ENCODE measurements at regions not wholly inside any gene's neighbourhood (a gene's known extent, or its start where the extent isn't known, plus 50 kb on each side); places are given as distances from the start of the nearest gene placed in this dataset.

DNA sequence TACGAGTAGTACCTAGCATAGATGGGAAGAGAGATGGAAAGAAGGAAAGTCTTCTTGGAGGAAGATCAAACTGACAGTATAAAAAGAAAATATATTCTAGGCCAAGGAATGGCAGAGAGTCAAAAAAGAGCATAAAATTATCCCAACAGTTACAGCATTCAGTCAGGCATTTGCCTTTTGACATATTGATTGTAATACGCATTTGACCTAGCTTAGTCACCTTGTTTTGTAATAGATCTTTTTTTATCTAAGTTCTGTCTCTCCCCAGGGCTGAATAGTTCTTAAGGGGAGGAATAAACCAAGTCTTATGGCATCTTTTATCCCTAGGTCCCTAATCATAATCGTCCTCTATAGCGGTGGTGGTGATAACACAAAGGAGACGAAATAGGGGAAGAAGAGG, 657.3 kb upstream of the PIK3C3 start:
- DNase-seq (ENCODE audit: insufficient read length, low spot score) (no peak), FAIRE-seq (no peak)

DNA sequence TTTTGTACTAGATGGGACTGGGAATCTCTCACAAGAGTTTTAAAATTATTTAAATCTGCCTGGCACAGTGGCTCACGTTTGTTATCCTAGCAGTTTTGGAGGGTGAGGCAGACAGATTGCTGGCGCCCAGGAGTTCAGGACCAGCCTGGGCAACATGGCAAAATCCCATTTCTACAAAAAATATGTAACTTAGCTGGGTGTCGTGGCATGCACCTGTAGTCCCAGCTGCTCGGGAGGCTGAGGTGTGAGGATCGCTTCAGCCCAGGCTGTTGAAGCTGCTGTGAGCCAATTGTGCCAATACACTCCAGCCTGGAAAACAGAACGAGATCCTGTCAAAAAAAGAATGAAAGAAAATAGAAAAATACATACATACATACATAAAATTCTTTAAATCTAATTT, 685.7 kb upstream of the PIK3C3 start:
- no peak for FAIRE-seq
- DNase-seq (ENCODE audit: insufficient read length, low spot score), result no peak

DNA sequence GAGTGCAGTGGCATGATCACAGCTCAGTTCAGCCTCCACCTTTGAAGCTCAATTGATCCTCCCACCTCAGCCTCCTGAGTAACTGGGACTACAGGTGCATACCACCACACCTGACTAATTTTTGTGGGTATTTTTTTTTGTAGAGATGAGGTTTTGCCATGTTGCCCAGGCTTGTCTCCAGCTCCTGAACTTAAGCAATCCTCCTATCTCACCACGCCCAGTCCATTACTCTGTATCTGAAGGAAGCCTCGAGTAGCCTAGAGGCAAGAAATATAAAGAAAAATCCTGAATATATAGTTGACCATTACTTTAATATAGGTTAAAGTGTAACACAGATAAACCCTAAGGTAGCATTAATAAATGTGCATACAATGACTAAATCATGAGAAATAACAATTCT, 686.8 kb upstream of the PIK3C3 start:
- DNase-seq (ENCODE audit: insufficient read length, low spot score), result no peak

DNA sequence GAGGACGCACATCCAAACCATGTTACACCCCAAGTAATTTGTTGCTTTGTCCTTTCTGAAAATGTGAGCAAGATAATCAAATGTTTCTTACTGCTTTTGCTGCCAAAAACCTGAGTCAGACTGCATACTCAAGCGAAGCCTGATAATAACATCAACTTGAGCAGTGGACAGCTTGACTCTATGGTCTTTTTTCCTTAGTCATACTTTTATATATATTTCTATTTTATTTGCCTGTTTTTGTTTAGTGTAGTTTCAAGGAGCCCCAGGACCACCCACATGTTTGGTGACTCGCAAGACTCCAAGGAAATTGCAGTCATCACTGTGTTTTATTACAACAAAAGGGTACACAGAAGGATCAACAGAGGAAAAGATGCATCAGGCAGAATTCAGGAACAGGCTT, 688.4 kb upstream of the PIK3C3 start:
- DNase-seq (ENCODE audit: insufficient read length, low spot score), result no peak
- no peak for FAIRE-seq

More for the DNA sequence above, 686.8 kb upstream of the PIK3C3 start:
- no peak for FAIRE-seq

GRCh38 chr18:41266204-41266603, 688.8 kb upstream of the PIK3C3 start:
- DNase-seq (ENCODE audit: insufficient read length, low spot score) (no peak), FAIRE-seq (no peak)

GRCh38 chr18:41265047-41265446, 690.0 kb upstream of the PIK3C3 start:
- FAIRE-seq (no peak), DNase-seq (ENCODE audit: insufficient read length, low spot score) (no peak)

DNA sequence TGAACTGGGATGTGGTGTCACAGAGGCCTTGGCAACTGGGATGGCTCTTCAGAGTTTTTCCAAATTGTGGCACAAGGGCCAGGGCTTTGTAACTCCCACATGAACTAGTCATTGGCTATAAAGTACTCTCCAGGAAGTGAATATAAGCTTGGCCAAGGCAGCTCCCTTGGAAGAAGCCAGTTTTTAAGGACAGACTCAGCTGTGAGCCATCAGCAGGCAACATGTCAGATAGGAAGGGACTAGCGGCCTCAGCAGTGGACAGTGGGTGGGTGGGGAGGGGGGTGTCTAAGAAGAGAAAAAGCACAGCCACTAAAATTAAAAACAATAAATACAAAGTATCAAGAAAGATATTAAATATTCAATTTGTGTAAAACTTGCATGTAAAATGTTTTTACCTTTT, 691.1 kb upstream of the PIK3C3 start:
- no peak for FAIRE-seq

GRCh38 chr18:41262688-41263087, 692.3 kb upstream of the PIK3C3 start:
- no peak for DNase-seq (ENCODE audit: insufficient read length, low spot score)
- no peak for FAIRE-seq

More for the DNA sequence above, 691.1 kb upstream of the PIK3C3 start:
- DNase-seq (ENCODE audit: insufficient read length, low spot score), result no peak

DNA sequence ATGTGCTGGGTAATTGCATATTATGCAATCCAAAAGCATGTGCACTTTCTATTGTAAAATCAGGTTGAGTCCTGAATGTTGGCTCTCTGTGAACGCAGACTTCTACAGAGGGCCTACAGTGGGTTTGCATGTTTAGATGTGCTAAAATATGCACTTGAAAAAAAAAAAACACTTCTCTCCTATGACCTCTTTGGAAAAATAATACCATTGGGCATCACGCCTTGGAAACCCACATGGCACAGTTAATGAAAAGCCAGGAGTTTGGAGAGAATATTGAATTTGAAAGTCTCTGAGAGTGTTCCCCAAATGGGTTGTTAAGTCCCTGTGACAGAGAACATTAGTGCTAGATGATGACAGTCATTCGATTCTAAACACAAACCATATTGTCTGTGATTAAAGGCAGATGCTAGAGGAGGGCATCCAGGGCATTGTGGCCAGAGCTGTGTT, 710.4 kb upstream of the PIK3C3 start:
- DNase-seq (ENCODE audit: insufficient read length, low spot score) (no peak), FAIRE-seq (no peak)

- no peak for FAIRE-seq
- no peak for DNase-seq (ENCODE audit: insufficient read length, low spot score)
These were observed 717.7 kb upstream of the PIK3C3 start for GRCh38 chr18:41237317-41237716.

GRCh38 chr18:41231681-41232080, 723.4 kb upstream of the PIK3C3 start:
- DNase-seq (ENCODE audit: insufficient read length, low spot score) (no peak), FAIRE-seq (no peak)

GRCh38 chr18:41227993-41228392, 727.0 kb upstream of the PIK3C3 start:
- DNase-seq (ENCODE audit: insufficient read length, low spot score), result no peak
- no peak for FAIRE-seq

GRCh38 chr18:41226911-41227310, 728.1 kb upstream of the PIK3C3 start:
- no peak for DNase-seq (ENCODE audit: insufficient read length, low spot score)
- FAIRE-seq, result no peak

GRCh38 chr18:41226186-41226585, 728.8 kb upstream of the PIK3C3 start:
- no peak for FAIRE-seq
- DNase-seq (ENCODE audit: insufficient read length, low spot score), result no peak

DNA sequence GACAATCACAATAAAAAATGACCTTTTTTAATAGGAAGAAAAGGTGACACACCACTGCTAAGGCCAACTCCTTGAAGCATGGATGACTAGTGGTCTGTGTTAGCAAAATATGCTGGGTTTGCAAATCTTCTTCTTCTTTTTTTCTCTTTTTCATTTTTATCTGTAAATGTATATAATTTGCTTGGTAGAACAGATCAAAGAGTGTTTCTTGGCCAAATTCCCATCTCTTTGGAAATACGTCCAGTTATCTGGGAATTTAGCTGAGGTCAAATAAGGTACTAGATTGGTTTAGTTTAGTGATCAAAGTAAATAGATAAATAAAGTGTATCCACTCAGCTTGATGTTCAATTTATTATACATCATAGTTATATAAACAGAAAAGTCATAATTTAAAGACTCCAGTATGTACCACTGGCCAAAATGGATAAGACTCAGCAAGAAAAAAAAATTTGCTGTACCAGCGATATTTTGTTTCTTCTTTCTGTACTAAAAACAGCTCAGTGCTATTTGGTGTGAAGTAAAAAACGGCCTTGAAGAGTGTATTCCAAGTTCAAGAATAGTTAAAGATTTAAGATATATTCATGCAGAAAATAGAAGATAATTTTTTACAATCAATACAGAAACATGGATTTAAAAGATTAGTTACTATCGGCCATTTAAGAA, 738.6 kb upstream of the PIK3C3 start:
- DNase-seq (ENCODE audit: insufficient read length, low spot score) (no peak), FAIRE-seq (no peak)

GRCh38 chr18:41207706-41208105, 747.3 kb upstream of the PIK3C3 start:
- DNase-seq (ENCODE audit: insufficient read length, low spot score), result no peak
- no peak for FAIRE-seq

DNA sequence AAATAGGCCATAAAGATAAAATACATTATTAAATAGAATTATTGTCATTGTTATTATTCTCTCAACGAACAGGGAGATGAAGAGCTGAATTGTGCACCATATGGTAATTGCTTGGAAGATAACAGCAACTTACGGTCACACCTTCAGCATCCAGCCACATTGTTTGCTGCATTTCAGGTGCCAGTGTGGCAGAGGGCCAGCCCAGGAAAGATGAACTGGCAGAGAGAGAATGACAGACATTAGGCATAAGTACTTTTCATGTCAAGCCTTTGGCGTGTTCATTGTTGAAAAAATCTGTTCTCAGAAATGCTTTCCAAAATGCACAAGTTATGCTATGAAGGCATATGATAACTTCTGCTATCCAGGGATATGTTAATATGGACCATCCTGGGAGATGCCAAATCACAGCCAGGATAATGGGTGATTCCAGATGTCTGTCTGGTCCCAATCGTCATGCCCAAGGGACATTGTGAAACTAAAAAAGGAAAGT, 748.6 kb upstream of the PIK3C3 start:
- DNase-seq (ENCODE audit: insufficient read length, low spot score) (no peak), FAIRE-seq (no peak)

- FAIRE-seq (no peak), DNase-seq (ENCODE audit: insufficient read length, low spot score) (no peak)
These were observed 755.8 kb upstream of the PIK3C3 start for GRCh38 chr18:41199212-41199611.

- DNase-seq (ENCODE audit: insufficient read length, low spot score) (no peak), FAIRE-seq (no peak)
These were observed 757.1 kb upstream of the PIK3C3 start for GRCh38 chr18:41197967-41198366.

DNA sequence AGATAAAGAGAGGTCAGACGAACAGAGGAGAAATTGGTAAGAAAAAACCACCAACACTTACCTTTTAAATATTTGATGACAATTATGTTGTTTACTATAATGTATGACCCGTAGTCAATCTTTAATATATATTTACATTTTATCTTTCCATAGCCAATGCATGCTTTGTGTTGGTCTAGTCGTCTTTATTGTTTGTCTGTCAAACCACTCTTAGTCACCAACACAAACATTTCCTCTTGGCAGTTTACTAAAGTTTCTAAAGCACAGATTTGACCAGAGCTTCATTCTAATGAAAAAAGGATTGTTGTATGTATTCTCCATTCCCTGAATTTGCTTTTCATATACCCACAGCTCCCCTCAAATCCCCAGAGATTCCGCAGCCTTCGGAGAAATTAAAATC, 784.7 kb upstream of the PIK3C3 start:
- FAIRE-seq, result no peak
- DNase-seq (ENCODE audit: insufficient read length, low spot score), result no peak

DNA sequence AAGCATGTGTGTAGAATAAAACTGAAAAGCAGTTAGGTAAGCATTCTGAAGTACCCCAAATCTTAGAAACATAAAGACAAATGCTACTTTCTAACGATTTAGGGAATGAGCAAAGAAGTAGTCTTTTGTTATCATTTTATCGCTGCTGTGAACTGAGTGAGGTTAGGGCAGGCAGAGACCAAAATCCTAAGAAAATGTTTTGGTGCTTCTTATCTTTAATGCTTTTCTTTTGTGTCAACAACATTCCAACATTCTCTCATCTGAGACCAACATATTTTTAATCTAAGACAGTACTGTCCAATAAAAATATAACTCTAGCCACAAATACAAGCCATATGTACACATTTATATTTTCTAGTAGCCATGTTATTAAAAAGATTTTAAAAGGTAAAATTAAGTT, 789.4 kb upstream of the PIK3C3 start:
- no peak for DNase-seq (ENCODE audit: insufficient read length, low spot score)
- FAIRE-seq, result no peak

- no peak for DNase-seq (ENCODE audit: insufficient read length, low spot score)
- FAIRE-seq, result no peak
These were observed 792.3 kb upstream of the PIK3C3 start for GRCh38 chr18:41162781-41163180.

DNA sequence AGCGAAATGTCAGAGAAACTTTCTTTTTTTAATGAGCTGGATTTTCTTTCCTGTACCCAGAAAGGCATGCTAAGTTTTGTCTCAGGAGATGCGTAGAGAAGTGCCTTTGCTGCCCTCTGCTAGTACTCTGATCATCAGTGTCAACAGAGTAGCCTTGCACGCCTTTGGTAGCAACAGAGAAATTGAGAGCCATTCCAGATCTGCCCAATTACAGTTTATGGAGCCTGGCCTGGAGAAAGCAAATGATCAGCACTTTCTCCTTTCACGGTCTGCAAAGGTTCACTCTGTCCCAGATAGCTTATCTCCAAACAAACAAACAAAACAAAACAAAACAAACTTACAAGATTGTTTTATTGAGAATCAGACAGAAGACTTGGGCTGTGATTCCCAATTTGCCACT, 792.8 kb upstream of the PIK3C3 start:
- DNase-seq (ENCODE audit: insufficient read length, low spot score) (no peak), FAIRE-seq (no peak)
